Activated CD4-positive, CD25-positive, alpha-beta regulatory T cell (primary cell): ENCODE measurements at regions not wholly inside any gene's neighbourhood (a gene's known extent, or its start where the extent isn't known, plus 50 kb on each side); places are given as distances from the start of the nearest gene placed in this dataset.
A peak's percentile ranks its signal among the peaks of the same experiment; 100 is the strongest.
"Not testable (repeated sequence)": the region's sequence is repeated elsewhere in the genome, so short reads cannot be mapped to it uniquely, and the experiment has no call there.

ENCODE experiments used
- DNase-seq, 4 experiments: peaks; one replicate each; lab custom pipeline; 2025; lab: John Stamatoyannopoulos, UW

GRCh38 chr6:27854421-27854820 is 57.8 kb downstream of the OR2B2 start:
- no peak for DNase-seq

- DNase-seq: no peak
These were observed 60.8 kb downstream of the OR2B2 start for GRCh38 chr6:27851440-27851839.

GRCh38 chr6:27849001-27849400 is 63.2 kb downstream of the OR2B2 start:
- not testable (repeated sequence) for DNase-seq

- DNase-seq: no peak
These were observed 64.5 kb downstream of the OR2B2 start for GRCh38 chr6:27847706-27848105.

- DNase-seq: no peak
These were observed 71.6 kb downstream of the OR2B2 start for GRCh38 chr6:27840572-27840971.

- DNase-seq: no peak
These were observed 72.3 kb downstream of the OR2B2 start for GRCh38 chr6:27839626-27840475.

- no peak for DNase-seq
These were observed 73.1 kb downstream of the OR2B2 start for GRCh38 chr6:27838945-27839625.

GRCh38 chr6:27838058-27838944 is 73.9 kb downstream of the OR2B2 start:
- peak; percentile 31 to 57 (median 50) for DNase-seq

GRCh38 chr6:27837625-27838057 is 74.6 kb downstream of the OR2B2 start:
- no peak for DNase-seq

GRCh38 chr6:27836783-27837624 is 75.2 kb downstream of the OR2B2 start:
- peak in 2 of 4 experiments; percentile 15 to 25 for DNase-seq

GRCh38 chr6:27836141-27836782 is 75.9 kb downstream of the OR2B2 start:
- DNase-seq: no peak

- no peak for DNase-seq
These were observed 77.2 kb downstream of the OR2B2 start for GRCh38 chr6:27834879-27835549.

GRCh38 chr6:27834384-27834783 is 77.8 kb downstream of the OR2B2 start:
- no peak for DNase-seq

GRCh38 chr6:27831434-27832081 is 80.6 kb downstream of the OR2B2 start:
- peak in 3 of 4 experiments; percentile 16 to 39 (median 28) for DNase-seq

- DNase-seq: peak in 2 of 4 experiments; percentile 8
These were observed 81.4 kb downstream of the OR2B2 start for GRCh38 chr6:27830600-27831433.

- DNase-seq: no peak
These were observed 82.0 kb downstream of the OR2B2 start for GRCh38 chr6:27830212-27830599.

- DNase-seq: no peak
These were observed 82.6 kb downstream of the OR2B2 start for GRCh38 chr6:27829453-27830211.

- DNase-seq: not testable (repeated sequence)
These were observed 84.7 kb downstream of the OR2B2 start for GRCh38 chr6:27827477-27827876.
